Neural progenitor cell (in vitro differentiated cells): ENCODE measurements at regions not wholly inside any gene's neighbourhood (a gene's known extent, or its start where the extent isn't known, plus 50 kb on each side); places are given as distances from the start of the nearest gene placed in this dataset.

Experiments
- EZH2 ChIP-seq: fragments of 200-600 bp; sonication (generic); IDR thresholded peaks from 2 replicates; pipeline ENCODE4 v1.6.1; 2017; ENCODE audit warnings: antibody characterized with exemption, mild to moderate bottlenecking, moderate library complexity
- TF ChIP-seq, protein P1 (sequence below): fragments of 200-600 bp; sonication (generic); IDR thresholded peaks from 2 replicates; pipeline ENCODE4 v1.5.1; 2017; ENCODE audit warnings: antibody characterized with exemption, mild to moderate bottlenecking

DNA sequence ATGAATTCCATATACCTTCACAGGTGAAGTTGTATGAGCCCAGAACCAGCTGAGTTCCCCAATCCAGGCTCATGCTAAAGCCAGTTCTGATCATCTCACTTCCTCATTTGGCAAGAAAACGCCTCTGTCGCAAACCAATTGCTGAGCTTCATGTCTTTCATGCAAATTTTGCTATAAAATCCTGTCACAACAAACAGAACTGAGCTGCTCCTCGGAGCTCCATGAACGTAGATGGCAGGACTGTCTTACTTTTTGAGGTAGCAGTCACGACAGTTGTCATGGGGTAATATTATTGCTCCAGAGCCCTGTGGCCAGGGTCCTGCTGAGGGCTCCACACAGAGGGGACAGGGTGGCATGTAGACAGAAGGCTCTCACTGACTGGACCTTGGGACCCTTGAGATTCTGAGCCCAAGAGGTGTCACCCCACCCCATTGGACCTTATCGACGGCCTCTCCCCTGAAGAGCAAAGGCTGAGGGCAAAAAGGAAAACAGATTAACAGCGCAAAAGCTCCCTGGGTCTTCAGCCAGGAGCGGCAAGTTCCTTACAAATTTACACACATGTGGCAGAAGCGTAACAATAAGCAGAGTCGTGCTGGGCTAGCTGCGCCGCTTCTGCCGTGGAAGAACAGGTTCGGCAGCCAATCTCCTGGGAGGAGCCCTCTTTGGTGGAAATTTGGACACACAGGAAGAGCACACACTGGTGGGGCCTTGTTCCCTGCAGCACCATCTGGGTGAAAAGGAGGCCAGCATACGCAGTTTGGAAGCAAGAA is 249.2 kb downstream of the OPA1 start:
- TF ChIP-seq, protein P1, sequence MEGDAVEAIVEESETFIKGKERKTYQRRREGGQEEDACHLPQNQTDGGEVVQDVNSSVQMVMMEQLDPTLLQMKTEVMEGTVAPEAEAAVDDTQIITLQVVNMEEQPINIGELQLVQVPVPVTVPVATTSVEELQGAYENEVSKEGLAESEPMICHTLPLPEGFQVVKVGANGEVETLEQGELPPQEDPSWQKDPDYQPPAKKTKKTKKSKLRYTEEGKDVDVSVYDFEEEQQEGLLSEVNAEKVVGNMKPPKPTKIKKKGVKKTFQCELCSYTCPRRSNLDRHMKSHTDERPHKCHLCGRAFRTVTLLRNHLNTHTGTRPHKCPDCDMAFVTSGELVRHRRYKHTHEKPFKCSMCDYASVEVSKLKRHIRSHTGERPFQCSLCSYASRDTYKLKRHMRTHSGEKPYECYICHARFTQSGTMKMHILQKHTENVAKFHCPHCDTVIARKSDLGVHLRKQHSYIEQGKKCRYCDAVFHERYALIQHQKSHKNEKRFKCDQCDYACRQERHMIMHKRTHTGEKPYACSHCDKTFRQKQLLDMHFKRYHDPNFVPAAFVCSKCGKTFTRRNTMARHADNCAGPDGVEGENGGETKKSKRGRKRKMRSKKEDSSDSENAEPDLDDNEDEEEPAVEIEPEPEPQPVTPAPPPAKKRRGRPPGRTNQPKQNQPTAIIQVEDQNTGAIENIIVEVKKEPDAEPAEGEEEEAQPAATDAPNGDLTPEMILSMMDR: no peak
- no peak for TF ChIP-seq EZH2
